Activated gamma-delta T cell treated with Interleukin-2 at 50 U/mL for 16 hours (primary cell): ENCODE measurements at regions not wholly inside any gene's neighbourhood (a gene's known extent, or its start where the extent isn't known, plus 50 kb on each side); places are given as distances from the start of the nearest gene placed in this dataset.

ENCODE experiments used
- DNase-seq: peaks from one replicate; pipeline ENCODE4 v3.0.0-alpha.2; 2020

DNA sequence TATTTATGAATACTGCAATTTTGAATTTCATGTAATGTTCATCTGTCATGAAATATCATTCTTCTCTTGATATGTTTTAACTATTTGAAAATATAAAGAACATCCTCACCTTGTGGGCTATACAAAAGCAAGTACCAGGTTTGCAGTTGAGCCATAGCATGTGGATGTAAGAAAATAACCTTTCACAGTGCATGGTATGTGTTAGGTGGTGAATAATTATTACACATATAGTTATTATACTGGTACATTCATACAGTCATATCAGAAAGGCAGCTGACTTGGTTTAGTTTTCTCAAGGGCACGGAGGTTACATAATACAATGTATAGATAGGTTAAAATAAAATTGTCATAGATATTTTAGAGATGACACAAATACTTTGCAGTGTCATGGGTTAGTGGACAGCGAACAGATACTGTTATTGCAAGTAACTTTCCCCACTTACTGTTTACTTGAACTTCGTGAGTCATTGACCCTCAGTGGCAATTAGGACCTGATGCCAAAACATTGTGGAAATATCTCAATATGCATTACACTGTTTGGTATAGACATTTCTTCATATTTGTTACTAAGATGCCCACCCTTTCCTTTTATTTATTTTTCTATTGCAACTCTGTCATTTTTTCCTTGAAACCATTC is 445.4 kb upstream of the GOT2 start:
- no peak for DNase-seq

DNA sequence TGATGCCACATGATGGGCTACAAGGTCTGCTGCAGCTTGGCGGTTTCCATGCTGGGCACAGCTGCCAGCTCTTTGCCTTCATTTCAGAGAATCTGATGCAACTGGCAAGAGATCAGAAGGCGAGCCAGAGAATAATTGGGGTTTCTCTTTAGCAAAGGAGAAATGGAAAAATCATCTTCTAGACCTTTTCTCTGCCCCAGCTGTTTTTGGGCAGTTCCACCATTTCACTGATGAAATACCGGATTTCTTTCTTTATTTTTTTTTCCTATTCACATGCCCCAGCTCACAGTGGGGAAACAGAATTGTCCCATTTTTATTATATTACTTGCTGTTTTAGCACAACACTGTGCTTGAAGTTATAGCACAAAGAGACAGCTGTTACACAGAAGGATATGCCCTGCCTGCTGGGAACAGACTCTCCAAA is 439.3 kb upstream of the GOT2 start:
- DNase-seq = no peak

DNA sequence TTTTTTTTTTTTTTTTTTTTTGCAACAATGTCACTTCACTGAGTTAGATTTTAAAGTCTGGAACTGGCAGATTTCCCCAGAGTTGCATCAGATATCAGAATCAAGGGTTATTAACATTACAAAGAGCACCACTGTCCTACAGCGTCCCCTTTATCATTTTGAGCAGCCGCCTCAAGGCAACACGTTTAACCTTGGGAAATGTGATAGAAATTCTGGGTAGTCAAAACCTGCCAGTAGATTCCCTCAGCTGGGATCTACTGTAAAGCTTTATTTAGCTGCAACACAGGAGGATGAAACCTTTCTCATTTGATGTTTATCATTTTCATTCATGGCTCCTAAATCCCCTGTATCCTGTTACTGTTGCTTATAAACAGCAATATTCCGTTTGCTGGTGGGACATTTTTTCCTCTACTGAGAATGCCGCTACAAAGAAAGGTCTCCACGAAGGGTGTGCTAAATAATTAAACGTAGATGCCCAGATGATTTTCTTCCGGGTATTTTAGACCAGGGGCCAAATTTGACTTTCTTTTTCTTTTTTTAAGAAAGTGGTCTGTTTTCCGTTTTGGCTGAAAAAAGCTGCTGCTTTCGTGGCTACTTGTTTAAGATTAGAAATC is 436.1 kb upstream of the GOT2 start:
- DNase-seq = no peak

DNA sequence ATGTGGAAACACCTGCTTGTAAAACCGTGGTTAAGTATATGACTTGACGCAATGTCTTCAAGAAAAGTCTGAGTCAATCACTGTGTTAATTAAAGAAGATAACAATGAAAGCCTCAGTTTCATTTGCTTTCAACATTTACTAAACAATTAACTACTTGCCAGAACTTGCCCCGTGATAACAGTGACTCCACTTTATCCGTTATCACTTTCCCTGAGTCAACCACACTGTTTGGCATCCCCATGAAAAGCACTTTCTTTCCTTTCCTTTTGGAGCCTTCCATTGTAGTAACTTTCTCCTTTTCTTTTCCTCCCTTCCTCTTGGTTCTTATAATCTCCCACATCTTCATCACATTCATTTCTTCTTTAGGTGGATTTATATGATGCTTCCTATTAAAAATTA is 435.1 kb upstream of the GOT2 start:
- DNase-seq = no peak

DNA sequence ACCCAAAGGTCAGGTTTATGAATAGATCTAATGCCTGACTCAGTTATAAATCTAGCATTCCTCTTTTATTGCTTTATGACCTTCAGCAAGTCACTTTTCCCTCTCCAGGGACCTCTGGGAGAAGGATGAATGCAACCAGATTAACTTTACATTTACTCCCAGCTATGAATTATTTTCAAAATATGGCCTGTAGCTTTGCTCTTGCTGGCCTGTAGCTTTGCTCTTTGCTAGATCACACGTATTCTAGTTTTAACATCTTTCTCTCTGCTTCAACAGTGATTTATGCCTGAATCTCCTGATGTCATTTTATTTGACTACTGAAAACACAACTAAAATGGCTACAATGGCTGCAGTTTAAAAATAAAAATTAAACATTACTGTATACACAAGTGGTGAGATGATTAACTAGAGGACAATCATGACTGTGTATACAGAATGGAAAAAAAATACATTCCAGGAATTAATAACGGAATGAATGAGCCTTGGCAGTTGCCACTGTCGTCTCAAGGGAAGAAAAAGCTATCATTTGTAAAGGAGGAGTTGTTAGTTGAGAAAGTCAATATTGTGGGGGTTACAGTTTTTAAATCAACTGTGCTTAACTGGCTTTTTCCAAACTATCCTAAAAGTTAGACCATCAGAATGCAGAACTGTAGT is 434.5 kb upstream of the GOT2 start:
- no peak for DNase-seq

DNA sequence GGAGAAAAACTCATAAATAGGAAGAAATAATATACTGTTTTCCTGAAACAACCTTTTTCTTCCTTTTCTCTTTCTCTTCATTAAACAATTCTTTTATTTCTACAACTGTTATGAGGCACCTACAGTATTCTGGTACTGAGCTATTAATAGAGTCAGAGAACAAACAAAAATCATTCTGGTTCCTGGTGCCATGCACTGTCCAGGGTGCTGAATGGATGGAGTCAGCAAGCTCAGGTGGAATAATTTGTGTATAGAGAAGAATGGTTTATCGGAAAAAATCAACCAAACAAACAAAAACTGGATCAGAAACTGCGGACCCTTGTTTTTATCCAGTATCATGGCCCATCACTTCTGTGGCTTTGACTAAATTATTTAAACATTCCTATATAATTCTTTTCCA is 430.3 kb upstream of the GOT2 start:
- no peak for DNase-seq

DNA sequence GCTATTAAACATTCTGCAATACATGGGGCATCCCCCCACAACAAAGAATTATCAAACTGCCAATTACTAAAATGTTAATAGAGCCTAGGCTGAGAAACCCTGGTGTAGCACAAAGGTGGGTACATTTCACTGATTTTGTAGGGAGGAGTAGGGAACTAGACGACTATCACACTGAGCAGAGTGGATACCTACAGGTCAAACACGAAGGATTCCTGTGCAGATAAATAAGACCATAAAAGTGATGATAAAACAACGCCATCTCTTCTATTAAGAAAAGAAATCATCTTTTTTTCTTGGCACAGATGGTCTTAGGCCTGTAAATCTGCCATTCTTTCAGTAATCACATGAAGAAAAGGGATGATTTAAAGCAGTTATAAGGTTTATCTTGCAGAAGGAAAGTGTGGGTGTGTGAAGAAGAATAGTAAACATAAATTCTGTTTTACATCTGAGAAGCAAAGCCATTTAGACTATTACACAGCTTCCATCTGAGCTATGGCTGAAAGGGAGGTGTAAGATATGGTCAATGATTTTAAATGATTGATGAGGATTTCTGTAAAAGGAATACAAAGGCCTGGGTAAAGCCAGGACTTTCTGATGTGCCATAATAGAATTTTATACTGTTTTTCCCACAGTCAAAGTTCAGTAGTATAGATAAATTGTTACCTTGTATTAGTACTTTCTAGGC is 429.4 kb upstream of the GOT2 start:
- DNase-seq = no peak

DNA sequence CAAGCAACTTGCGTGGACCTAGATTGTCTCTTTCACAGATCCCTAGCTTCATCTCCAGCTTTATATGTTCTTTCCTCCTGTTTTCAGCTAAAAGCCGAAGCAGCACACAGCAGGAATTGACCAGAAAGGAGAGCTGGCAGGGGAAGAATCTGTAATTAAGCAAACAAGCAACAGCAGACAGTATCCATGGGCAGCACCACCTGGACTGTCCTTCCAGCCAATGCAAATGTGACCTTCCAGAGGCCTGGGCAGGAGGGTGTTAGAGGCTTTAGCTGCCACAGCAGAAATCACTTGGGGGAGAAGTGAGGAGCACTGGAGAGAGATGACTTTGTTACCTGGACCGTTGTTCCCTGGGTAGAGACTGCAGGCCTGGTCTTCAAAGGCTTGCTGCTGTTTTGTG is 427.6 kb upstream of the GOT2 start:
- no peak for DNase-seq

DNA sequence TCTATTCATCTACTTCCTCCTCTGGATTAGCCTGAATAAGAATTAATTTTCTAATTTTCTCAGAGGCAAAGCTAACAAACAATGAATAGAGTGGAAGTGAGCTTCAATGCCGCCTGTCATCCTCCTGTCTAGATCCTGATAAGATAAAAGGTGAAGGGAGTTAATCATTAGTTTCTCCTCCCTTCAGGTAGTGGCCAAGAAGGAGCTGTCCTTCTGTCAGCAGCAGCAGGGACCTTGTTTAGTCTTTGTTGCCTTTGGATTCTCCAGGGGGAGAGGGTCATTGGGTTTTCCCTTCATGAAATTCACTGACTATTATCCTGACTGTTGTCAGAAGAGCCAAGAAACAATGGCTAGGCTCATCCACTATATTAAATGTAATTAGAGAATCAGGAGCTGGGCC is 420.2 kb upstream of the GOT2 start:
- DNase-seq = no peak

DNA sequence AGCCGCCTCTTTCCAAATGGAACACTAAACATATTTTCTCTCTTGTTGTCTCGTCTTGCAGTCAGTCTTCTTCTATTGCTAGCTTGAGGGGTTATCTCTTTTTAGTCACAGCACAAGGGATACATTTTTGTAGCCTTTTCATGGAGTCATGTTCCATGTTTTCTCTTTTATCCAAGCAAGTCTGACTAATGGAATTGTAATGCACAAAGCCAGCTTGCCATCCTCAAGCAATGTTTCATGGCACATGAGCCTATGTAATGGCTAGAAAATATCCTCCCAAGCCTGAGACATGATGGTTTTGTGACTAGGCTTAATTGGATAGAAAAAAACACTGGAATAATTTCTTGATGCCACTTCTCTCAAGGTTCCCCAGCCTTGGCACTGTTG is 414.6 kb upstream of the GOT2 start:
- DNase-seq = no peak

DNA sequence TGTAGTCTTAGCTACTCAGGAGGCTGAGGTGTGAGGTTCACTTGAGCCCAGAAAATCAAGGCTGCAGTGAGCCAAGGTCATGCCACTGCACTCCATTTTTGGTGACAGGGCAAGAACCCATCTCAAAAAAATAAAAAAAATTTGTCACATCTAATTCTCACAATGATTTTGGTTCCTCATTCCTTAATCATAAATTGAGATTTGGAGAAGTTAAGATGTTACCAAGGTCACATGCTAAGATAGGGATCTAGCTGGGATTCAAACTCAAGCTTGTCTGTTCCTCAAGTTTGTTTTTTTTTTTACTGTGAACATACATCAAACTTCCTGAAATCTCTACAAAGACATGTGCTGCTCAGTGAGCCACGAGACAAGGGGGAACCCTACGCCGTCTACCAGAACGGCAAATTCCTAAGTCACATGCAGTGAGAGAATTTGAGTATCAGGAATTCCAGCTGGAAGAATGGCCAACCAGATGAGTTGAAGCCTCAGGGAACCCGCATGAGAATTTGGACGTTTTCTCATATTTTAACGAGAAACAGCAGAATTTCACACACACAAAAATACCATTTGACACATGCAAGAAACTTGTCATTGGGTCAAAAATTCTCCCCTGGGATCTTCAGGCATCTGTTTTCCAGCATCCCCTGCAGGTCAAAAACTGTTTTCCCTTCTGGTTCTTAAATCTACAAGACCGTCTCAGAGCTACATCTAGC is 414.1 kb upstream of the GOT2 start:
- no peak for DNase-seq

DNA sequence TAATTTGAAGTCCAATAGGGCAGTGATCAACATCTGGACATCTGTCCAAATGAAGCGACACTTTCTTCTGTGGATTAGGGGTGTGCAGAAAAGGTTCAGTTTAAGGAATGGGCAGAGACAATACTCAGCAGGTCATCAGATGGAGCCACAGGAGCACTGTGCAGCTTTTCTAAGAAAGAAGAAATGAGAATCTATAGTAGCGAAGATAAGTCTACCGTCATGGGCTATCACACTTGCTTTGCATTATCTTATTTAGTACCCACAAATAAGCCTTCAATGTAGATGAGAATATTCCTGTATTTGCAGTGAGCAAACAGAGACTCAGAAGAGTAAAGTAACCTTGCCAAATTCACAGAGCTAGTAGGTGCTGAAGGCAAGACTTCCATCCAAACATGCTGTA is 412.0 kb upstream of the GOT2 start:
- no peak for DNase-seq

DNA sequence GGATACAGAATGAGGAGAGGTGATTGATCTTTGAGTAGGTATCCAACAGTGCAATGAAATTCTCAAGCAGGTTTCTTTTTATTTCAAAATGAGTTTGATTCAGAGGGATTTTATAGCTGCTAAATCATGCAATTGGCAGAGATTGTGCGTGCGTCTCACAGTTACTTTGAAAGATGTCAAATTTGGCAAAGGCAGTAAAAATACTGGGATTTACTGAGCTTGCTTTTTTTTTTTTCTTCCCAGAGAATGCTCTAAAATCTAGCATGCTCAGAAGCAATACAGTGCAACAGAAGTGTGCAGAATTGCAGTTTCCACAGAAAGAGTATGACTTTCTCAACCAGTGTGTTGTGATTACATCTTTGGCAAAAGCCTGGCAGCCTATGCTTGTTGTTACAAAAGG is 410.7 kb upstream of the GOT2 start:
- DNase-seq = no peak

DNA sequence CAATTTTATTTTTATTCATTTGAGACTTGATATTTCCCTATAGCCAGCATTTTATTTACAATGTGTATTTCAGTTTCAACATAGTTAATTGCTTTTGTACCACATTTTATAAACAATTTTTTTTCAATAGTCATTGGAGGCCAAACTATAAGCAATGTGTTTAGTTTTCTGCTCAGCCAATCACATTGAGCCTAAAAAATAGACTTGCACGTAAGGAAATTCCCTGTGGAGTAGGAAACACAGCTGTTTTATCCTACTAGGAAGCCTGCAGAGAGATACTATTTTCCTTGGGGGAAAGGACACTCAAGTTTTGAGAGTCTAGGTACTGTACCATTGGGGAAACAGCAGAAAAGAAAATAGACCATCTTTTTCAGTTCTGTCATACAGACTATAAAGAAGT is 410.2 kb upstream of the GOT2 start:
- no peak for DNase-seq

DNA sequence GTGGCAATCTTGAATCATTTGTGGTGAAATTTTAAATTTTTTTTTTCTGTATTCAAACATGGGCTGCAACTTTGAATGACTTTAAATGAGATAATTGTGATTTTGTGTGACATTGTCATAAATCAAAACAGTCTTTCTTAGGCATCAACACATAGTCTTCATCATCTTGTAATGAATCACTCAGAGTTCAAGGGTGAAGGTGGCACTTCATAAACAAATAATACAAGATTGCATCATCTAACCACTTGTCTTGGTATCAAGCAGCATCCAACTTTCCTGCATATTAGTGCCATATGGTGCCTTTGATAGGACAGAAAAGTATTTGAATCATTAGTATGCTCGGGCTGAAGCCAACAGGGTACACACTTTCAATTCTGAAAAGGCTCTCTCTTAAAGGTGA is 392.4 kb upstream of the GOT2 start:
- DNase-seq = no peak

DNA sequence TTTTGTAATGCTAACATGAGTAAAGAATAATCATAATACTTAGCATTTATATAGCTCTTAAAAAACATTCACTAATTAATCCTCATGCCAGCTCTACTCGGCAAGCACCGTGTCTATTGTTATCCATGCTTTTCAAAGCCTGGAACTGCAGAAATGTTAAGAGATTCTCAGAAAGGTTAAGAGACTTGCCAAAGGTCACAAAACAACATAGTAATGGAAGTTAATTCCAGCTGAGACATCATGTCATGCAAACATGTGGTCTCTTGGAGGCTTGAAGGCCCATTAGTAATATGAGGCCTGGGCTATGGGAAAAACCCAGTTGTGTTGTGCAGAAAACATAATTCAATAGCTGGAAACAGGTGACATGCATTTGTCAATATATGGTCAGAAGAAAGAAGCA is 389.9 kb upstream of the GOT2 start:
- DNase-seq = no peak

DNA sequence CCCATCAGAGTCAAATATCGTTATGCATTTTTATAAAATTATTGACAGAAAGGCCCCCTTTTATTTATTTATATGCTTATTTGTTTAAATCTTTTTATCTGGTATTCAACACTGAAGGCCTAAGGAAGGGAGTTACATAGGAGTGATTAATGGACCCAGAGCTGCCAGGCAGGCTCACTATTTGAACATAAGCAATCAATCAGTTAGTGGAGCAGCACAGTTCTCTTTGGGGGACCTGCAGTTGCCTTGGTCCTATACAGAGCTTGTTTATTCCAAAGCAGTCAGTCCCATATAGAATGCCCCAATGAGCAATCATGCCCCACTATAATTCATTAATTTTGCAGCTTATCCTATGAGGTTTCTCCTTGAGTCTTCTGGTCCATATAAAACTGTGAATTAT is 389.4 kb upstream of the GOT2 start:
- no peak for DNase-seq

DNA sequence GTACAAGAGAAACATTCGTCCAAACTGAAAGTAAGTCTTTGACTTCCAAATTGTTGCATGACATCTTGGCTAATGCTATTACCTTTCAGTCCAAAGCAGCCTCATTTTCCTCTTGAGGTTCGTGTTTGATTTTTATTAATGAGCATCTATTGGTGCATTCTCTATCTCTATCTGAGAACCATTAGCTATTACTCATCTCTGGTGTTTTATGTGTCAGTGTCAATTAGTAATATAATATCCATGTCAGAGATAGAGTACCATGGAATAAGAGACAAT is 388.1 kb upstream of the GOT2 start:
- DNase-seq = no peak

DNA sequence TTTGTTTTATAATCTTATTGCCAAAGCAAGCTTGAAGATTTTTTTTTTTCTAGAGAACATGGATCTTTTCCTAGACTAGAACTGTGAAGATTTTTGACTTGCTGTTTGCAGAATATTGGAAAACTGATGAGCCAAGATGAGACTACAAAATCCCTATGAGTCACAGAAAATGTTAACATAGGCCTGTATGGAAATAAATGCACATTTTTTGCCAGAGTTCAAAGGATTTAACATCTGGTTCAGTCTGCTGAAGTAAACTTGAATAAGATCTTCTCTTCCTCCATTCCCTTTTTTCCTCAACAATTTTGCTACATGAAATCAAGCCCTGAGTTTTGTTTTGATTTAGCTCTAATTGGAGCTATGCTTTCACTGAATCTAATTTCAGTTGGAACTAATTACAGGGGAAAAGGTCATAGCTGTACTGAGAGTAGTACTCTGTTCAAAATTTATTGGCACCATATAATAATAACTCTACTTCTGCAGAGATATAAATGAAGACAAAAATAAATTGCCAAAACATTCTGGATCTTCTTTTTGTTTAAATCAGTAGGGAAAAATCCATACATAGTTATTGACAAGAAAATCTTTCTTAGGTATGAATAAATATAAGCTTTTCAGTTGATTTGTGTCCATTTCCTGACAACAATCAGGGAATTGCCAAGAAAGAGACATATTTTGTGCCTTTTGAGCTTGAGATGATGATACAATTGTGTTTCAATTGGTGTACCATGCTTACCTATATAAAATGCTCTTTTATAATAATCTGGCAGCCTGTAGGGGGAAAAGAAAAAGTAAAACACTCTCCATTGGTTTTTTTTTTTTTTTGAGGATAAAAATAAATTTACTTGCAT is 387.5 kb upstream of the GOT2 start:
- no peak for DNase-seq

DNA sequence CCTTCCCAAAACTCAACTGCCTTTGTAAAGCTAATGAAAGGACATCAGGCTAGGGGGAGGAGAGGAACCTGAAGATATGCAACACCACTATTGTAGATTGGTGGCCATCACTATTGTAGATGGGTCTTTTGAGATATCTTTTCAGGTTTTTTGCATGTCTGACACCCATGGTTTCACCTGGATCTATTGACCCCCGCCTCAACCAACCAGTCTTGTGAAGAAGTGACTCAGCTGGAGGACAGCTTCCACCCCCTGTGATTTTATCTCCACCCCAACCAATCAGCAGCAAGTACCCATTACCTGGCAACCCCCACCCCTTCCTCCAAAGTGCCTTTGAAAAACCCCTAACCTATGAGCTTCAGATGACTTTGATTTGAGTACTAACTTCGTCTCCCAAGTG is 382.6 kb upstream of the GOT2 start:
- no peak for DNase-seq

DNA sequence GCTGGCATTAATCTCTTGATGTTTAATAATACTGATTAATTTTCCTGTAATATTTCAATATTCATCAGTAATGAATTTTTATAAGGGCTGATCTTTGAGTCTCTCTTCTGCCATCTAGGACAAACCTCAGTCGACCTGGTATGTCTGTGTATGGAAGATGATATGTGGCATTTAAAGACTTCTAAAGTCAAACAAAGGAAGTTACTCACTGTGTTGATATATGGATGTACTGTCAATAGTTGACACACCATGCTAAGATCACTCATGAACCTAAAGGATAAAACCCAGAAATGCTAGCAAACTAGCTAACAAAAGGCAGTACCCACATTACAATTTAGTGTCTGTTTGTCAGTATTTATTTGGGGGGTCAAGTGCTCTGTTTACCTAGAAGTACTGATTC is 380.7 kb upstream of the GOT2 start:
- no peak for DNase-seq

DNA sequence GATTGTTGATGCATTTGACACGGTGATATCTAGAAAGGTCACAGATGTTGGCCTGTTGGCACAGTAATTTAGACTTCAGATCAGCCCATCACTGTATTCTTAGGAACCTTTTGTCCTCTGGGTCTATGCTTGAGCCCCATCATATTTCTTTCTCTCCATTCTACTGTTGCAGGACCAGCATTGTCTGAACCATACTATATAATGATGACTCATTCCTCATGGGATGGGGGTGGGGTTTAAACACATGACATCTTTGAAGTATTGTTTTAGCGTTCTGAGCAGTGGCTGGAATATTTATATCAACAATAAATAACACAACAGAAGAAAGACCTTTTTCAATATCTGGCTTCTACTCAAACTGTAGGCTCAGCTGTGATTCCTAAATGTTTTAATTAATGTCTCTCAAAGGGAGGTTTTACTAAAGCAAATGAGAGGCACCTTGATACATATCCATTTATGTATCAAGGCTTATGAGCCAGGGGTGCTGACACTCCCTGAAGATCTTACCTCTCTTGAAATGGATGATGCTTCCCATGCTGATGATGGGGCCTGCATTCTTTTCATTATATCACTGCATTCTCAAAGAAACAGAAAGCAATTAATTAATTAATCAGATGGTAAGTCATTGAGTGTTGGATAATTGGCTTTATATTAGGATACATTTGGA is 379.0 kb upstream of the GOT2 start:
- no peak for DNase-seq
